Body of pancreas (tissue), 4 donors: ENCODE measurements at regions not wholly inside any gene's neighbourhood (a gene's known extent, or its start where the extent isn't known, plus 50 kb on each side); places are given as distances from the start of the nearest gene placed in this dataset.

Source experiments
- ATAC-seq: fragments of 150-250 bp; one replicate; pipeline ENCODE4 v1.9.1; 2016
- DNase-seq, 4 donors: peaks; one replicate each; pipeline ENCODE4 v3.0.0-alpha.2; 2019
- H3K27ac ChIP-seq, 4 donors: fragments of 200-600 bp; sonication (generic); 1 replicate in 3 of 4; 2 replicates in 1 of 4; pipeline versions ENCODE4 v1.5.1 to v1.6.1; 2016 to 2019; ENCODE audit warnings: mild to moderate bottlenecking in 1 of 4, mixed read lengths in 1 of 4, moderate library complexity in 1 of 4
- H3K27me3 ChIP-seq, 2 donors: fragments of 200-600 bp; sonication (generic); one replicate each; pipeline ENCODE4 v1.6.0; 2016; ENCODE audit warnings: mild to moderate bottlenecking in 1 of 2
- H3K36me3 ChIP-seq, 2 donors: fragments of 200-600 bp; sonication (generic); replicated peaks in 1 of 2; 2 replicates each; pipeline ENCODE4 v1.5.1; 2016; ENCODE audit warnings: low read depth in 2 of 2; ENCODE audit not compliant: insufficient read depth in 1 of 2
- H3K4me1 ChIP-seq: fragments of 200-600 bp; sonication (generic); one replicate; pipeline ENCODE4 v1.6.0; 2016
- H3K4me3 ChIP-seq, 2 donors: fragments of 200-600 bp; sonication (generic); 1 replicate in 1 of 2; 2 replicates in 1 of 2; pipeline ENCODE4 v1.5.1; 2016 to 2019
- H3K9me3 ChIP-seq, 3 donors: fragments of 200-600 bp; sonication (generic); 1 replicate in 2 of 3; 2 replicates in 1 of 3; pipeline ENCODE4 v1.5.1; 2016
- CTCF ChIP-seq, 7 experiments: fragments of 450-650 bp in 4 of 7; fragments of 200-600 bp in 3 of 7; sonication (generic) in 3 of 7; IDR thresholded peaks; one replicate each; pipeline ENCODE4 v1.5.1; 2016 to 2019; ENCODE audit warnings: antibody characterized with exemption in 7 of 7
- POLR2A ChIP-seq, 3 donors: fragments of 450-650 bp; IDR thresholded peaks; one replicate each; pipeline ENCODE4 v1.6.1; 2016; ENCODE audit warnings: antibody characterized with exemption in 3 of 3, mild to moderate bottlenecking in 2 of 3
- WGBS, 2 donors: methylation state at CpG; one replicate each; pipeline ENCODE4 v1.1.5; 2017; 5-methylcytosine and 5-hydroxymethylcytosine counted together
- intact Hi-C: fragments of 100-400 bp; cut with DNase I; formaldehyde crosslinking; loops from one replicate; pipeline ENCODE4 v1.15.1; 2023

- TF ChIP-seq POLR2A (IDR thresholded peaks at IDR 0.05), result no peak
- TF ChIP-seq CTCF (IDR thresholded peaks at IDR 0.05), result no peak
- Histone ChIP-seq H3K9me3 (no peaks in the 10 kb centered on the region), H3K36me3 (no peaks in the 10 kb centered on the region), H3K27ac (no peak overlapping the region), H3K27me3 (no peaks in the 10 kb centered on the region), H3K4me3 (no peak overlapping the region), H3K4me1 (no peaks in the 10 kb centered on the region)
- WGBS, 2 donors, result 29 to 35% methylated on average over 18 to 22 of the region's 22 CpGs
- ATAC-seq, result no peak
- no peak for DNase-seq
- intact Hi-C loops, result no loop called here
Measured at GRCh38 chr7:98771941-98772603, 97.7 kb downstream of the TMEM130 start.

- DNase-seq, result no peak
- TF ChIP-seq POLR2A (IDR thresholded peaks at IDR 0.05) (no peak), CTCF (IDR thresholded peaks at IDR 0.05) (no peak)
- Histone ChIP-seq H3K4me3 (no peak overlapping the region), H3K4me1 (no peaks in the 10 kb centered on the region), H3K36me3 (no peaks in the 10 kb centered on the region), H3K9me3 (no peaks in the 10 kb centered on the region), H3K27me3 (no peaks in the 10 kb centered on the region), H3K27ac (no peak overlapping the region)
- ATAC-seq, result no peak
- intact Hi-C loops, result no loop called here
- WGBS, 2 donors, result 34 to 41% methylated on average over 4 of the region's 4 CpGs
Measured at GRCh38 chr7:98774884-98775283, 94.9 kb downstream of the TMEM130 start.

GRCh38 chr7:98777051-98777450, 92.8 kb downstream of the TMEM130 start:
- ATAC-seq (no peak), DNase-seq (no peak)
- Histone ChIP-seq H3K9me3 (no peaks in the 10 kb centered on the region), H3K27ac (no peak overlapping the region), H3K27me3 (no peaks in the 10 kb centered on the region), H3K4me3 (no peak overlapping the region), H3K4me1 (no peaks in the 10 kb centered on the region), H3K36me3 (no peaks in the 10 kb centered on the region)
- no peak for TF ChIP-seq CTCF (IDR thresholded peaks at IDR 0.05)
- no peak for TF ChIP-seq POLR2A (IDR thresholded peaks at IDR 0.05)
- 60 to 74% methylated on average over 7 to 9 of the region's 9 CpGs for WGBS, 2 donors
- intact Hi-C loops, result no loop called here

GRCh38 chr7:98778421-98778820, 91.4 kb downstream of the TMEM130 start:
- H3K27ac ChIP-seq, result no peak overlapping the region
- no peaks in the 10 kb centered on the region for H3K9me3 ChIP-seq
- TF ChIP-seq POLR2A (IDR thresholded peaks at IDR 0.05), result no peak
- no peak for TF ChIP-seq CTCF (IDR thresholded peaks at IDR 0.05)
- ATAC-seq (no peak), DNase-seq (no peak)
- no peaks in the 10 kb centered on the region for H3K4me1 ChIP-seq
- no peaks in the 10 kb centered on the region for H3K36me3 ChIP-seq
- intact Hi-C loops, result no loop called here
- H3K27me3 ChIP-seq, result no peaks in the 10 kb centered on the region
- 65 to 72% methylated on average over 4 of the region's 4 CpGs for WGBS, 2 donors
- H3K4me3 ChIP-seq, result no peak overlapping the region
